SIG-M5 treated with dmso at 0.1 percent for 504 hours (cell line): ENCODE measurements at regions not wholly inside any gene's neighbourhood (a gene's known extent, or its start where the extent isn't known, plus 50 kb on each side); places are given as distances from the start of the nearest gene placed in this dataset.
"Not testable (repeated sequence)": the region's sequence is repeated elsewhere in the genome, so short reads cannot be mapped to it uniquely, and the experiment has no call there.

Experiments used
- DNase-seq: peaks from one replicate; lab custom pipeline; 2025; ENCODE audit not compliant: unreplicated experiment; lab: John Stamatoyannopoulos, UW

GRCh38 chr13:76829572-76830327 is 56.5 kb downstream of the KCTD12 start:
- no peak for DNase-seq

- DNase-seq = no peak
Observed at GRCh38 chr13:76828316-76828741, 57.9 kb downstream of the KCTD12 start.

GRCh38 chr13:76826527-76826926 is 59.7 kb downstream of the KCTD12 start:
- DNase-seq = no peak

GRCh38 chr13:76825430-76825829 is 60.8 kb downstream of the KCTD12 start:
- no peak for DNase-seq

- no peak for DNase-seq
Observed at GRCh38 chr13:76823969-76824368, 62.2 kb downstream of the KCTD12 start.

GRCh38 chr13:76822698-76823267 is 63.4 kb downstream of the KCTD12 start:
- DNase-seq = peak; percentile 41

GRCh38 chr13:76821222-76821621 is 65.0 kb downstream of the KCTD12 start:
- DNase-seq = not testable (repeated sequence)

- no peak for DNase-seq
Observed at GRCh38 chr13:76820759-76821158, 65.4 kb downstream of the KCTD12 start.

- no peak for DNase-seq
Observed at GRCh38 chr13:76816394-76816793, 69.8 kb downstream of the KCTD12 start.

GRCh38 chr13:76815344-76815743 is 70.9 kb downstream of the KCTD12 start:
- no peak for DNase-seq

- peak; percentile 24 for DNase-seq
Observed at GRCh38 chr13:76813891-76814290, 72.3 kb downstream of the KCTD12 start.

GRCh38 chr13:76813000-76813691 is 73.1 kb downstream of the KCTD12 start:
- DNase-seq = no peak

GRCh38 chr13:76812206-76812897 is 73.9 kb downstream of the KCTD12 start:
- DNase-seq = no peak

- no peak for DNase-seq
Observed at GRCh38 chr13:76809389-76809788, 76.8 kb downstream of the KCTD12 start.

GRCh38 chr13:76808927-76809326 is 77.3 kb downstream of the KCTD12 start:
- no peak for DNase-seq

GRCh38 chr13:76804801-76805200 is 81.4 kb downstream of the KCTD12 start:
- no peak for DNase-seq

GRCh38 chr13:76803831-76804230 is 82.4 kb downstream of the KCTD12 start:
- DNase-seq = peak; percentile 83

- DNase-seq = no peak
Observed at GRCh38 chr13:76800943-76801342, 85.3 kb downstream of the KCTD12 start.

- DNase-seq = no peak
Observed at GRCh38 chr13:76799696-76800095, 86.5 kb downstream of the KCTD12 start.

GRCh38 chr13:76798037-76798436 is 88.2 kb downstream of the KCTD12 start:
- DNase-seq = peak; percentile 46

GRCh38 chr13:76797361-76797760 is 88.8 kb downstream of the KCTD12 start:
- DNase-seq = no peak

GRCh38 chr13:76796851-76797250 is 89.4 kb downstream of the KCTD12 start:
- DNase-seq = no peak
